ENCODE measurements at regions not wholly inside any gene's neighbourhood (a gene's known extent, or its start where the extent isn't known, plus 50 kb on each side); places are given as distances from the start of the nearest gene placed in this dataset.

DNA sequence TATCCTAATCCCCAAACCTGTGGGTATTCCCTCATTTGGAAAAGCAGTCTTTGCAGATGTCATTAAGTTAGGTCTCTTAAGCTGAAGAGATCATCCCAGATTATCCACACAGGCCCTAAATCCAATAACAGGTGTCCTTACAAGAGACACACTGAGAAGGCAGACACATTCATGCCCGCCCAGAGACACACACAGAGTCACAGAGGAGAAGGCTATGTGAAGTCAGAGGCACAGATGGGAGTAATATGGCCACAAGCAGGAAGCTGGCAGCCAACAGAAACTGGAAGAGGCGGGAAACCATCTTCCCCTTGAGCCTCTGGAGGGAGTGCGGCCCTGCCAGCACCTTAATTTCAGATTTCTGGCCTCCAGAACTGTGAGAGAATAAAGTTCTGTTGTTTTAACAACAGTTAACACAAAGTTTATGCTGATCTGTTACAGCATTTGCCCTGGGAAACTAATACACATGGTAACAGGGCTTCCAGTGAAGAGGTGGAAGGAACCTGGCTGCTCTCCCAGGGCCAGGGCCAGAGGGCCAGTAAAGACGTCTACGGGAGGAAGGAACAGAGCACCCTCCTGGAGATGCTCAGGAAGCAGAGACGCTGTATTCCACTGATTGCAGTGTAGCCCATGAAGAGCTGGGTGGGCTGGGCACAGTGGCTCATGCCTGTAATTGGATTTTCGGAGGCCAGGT lies 217.5 kb downstream of the GLI2 start:
- no peak for TF ChIP-seq GATA2 (IDR thresholded peaks at IDR 0.05; ENCODE audit: low read depth, low read length)
- no peak for TF ChIP-seq GATA3 (IDR thresholded peaks at IDR 0.05; ENCODE audit: low read depth, low read length)

Data from SH-SY5Y (cell line).